ENCODE measurements at regions not wholly inside any gene's neighbourhood (a gene's known extent, or its start where the extent isn't known, plus 50 kb on each side); places are given as distances from the start of the nearest gene placed in this dataset.

DNA sequence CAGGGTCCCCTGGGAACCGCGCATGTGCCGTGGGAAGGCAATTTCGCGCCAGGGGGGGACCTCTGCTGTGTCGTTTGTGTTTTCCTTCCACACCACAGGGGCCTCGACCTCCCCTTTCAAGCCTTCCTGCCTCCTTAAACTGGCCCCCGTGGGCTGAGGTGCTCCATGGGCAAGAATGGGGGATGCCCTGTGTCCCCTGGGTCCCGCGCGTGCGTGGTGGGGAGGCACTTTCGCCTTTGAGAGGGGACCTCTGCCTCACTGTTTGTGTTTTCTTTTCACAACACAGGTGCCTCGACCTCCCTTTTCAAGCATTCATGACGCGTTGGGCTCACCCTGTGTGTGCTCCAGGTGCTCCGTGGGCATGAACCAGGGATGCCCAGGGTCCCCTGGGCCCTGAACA, 348.8 kb downstream of the ALG10 start:
- TF ChIP-seq, protein P1, sequence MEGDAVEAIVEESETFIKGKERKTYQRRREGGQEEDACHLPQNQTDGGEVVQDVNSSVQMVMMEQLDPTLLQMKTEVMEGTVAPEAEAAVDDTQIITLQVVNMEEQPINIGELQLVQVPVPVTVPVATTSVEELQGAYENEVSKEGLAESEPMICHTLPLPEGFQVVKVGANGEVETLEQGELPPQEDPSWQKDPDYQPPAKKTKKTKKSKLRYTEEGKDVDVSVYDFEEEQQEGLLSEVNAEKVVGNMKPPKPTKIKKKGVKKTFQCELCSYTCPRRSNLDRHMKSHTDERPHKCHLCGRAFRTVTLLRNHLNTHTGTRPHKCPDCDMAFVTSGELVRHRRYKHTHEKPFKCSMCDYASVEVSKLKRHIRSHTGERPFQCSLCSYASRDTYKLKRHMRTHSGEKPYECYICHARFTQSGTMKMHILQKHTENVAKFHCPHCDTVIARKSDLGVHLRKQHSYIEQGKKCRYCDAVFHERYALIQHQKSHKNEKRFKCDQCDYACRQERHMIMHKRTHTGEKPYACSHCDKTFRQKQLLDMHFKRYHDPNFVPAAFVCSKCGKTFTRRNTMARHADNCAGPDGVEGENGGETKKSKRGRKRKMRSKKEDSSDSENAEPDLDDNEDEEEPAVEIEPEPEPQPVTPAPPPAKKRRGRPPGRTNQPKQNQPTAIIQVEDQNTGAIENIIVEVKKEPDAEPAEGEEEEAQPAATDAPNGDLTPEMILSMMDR (IDR thresholded peaks at IDR 0.05), result no peak
- TF ChIP-seq POLR2A (IDR thresholded peaks at IDR 0.05), result no peak
